ENCODE measurements at regions not wholly inside any gene's neighbourhood (a gene's known extent, or its start where the extent isn't known, plus 50 kb on each side); places are given as distances from the start of the nearest gene placed in this dataset.

DNA sequence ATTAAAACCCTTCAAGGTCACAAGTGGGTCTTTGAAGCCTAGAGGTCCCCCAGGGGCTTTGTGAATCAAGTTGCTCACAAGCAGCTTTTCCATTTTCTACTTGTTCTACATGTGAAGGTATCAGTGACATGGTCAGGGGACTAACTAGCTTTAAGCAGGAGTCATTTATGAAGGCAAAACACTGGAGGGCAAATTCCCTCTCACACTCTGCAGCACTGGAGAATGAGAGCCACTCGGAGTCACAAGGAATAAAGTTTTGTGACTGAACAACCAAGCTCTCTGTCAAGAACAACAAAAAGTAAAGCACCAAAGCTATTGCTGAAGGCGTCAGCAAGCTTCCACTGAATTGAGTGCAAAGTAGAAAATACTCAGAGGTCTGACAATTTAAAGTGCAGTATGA lies 609.0 kb downstream of the EDEM1 start:
- Histone ChIP-seq H3K27ac (ENCODE audit: low read depth in 1 of 2, low read length in 1 of 2) (no peak overlapping the region), H3K4me3 (ENCODE audit: low read length in 2 of 2) (no peak overlapping the region), H3K27me3 (ENCODE audit: control insufficient read depth in 2 of 2, insufficient read depth in 1 of 2, low read length in 1 of 2) (no peaks in the 10 kb centered on the region), H3K36me3 (ENCODE audit: control insufficient read depth in 2 of 2, insufficient read depth in 2 of 2, low read length in 1 of 2) (no peaks in the 10 kb centered on the region), H3K9me3 (ENCODE audit: control insufficient read depth in 2 of 2, insufficient read depth in 1 of 2, low read length in 1 of 2) (no peaks in the 10 kb centered on the region), H3K4me1 (ENCODE audit: control insufficient read depth in 2 of 2, insufficient read depth in 2 of 2, low read length in 2 of 2) (no peaks in the 10 kb centered on the region)
- DNase-seq (ENCODE audit: low read depth in 6 of 9, low spot score in 9 of 9) = no peak
- WGBS = 93% methylated on average over 2 of the region's 2 CpGs

DNA sequence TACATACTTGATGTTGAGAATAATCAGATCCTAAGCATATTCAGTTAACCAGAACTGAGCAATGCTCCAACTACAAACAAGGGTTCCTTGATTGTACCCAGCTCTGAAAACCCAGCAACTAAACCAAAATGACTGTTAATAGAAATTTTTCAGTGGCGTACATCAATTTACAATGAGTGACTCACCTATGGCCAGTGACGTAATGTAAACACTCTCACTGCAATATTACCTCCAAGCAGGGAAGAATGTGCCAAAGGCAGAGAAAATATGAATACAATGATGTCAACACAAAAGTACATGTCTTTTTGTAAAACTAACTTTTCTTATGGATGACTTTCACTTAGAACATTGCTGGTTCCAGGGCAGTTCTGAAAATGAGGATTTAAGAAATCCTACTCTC lies 611.3 kb downstream of the EDEM1 start:
- 98% methylated on average over 2 of the region's 2 CpGs for WGBS
- H3K9me3 ChIP-seq (ENCODE audit: control insufficient read depth in 2 of 2, insufficient read depth in 1 of 2, low read length in 1 of 2) = no peaks in the 10 kb centered on the region
- H3K27ac ChIP-seq (ENCODE audit: low read depth in 1 of 2, low read length in 1 of 2) = no peak overlapping the region
- H3K4me1 ChIP-seq (ENCODE audit: control insufficient read depth in 2 of 2, insufficient read depth in 2 of 2, low read length in 2 of 2) = no peaks in the 10 kb centered on the region
- no peak for DNase-seq (ENCODE audit: low read depth in 6 of 9, low spot score in 9 of 9)
- no peak overlapping the region for H3K4me3 ChIP-seq (ENCODE audit: low read length in 2 of 2)
- H3K36me3 ChIP-seq (ENCODE audit: control insufficient read depth in 2 of 2, insufficient read depth in 2 of 2, low read length in 1 of 2) = no peaks in the 10 kb centered on the region
- no peaks in the 10 kb centered on the region for H3K27me3 ChIP-seq (ENCODE audit: control insufficient read depth in 2 of 2, insufficient read depth in 1 of 2, low read length in 1 of 2)

DNA sequence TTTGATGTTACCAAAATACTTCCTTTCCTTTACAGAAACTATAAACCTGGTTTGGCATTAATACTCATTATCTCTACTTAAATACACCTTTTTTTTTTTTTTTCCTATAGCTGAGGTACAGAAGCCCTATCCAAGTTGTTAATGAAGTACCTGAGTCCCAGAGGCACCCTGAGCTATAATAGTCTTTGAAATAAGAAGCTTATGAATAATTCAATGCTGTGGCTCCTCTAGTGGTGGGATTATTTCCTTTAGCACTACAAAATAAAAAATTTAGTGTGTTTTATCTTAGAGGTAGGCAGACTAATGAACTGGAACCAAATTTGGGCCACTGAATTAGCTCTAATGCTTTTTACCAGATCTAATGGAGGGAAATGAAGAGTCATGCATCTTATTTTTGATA lies 611.9 kb downstream of the EDEM1 start:
- DNase-seq (ENCODE audit: low read depth in 6 of 9, low spot score in 9 of 9) = no peak
- Histone ChIP-seq H3K4me1 (ENCODE audit: control insufficient read depth in 2 of 2, insufficient read depth in 2 of 2, low read length in 2 of 2) (no peaks in the 10 kb centered on the region), H3K9me3 (ENCODE audit: control insufficient read depth in 2 of 2, insufficient read depth in 1 of 2, low read length in 1 of 2) (no peaks in the 10 kb centered on the region), H3K27ac (ENCODE audit: low read depth in 1 of 2, low read length in 1 of 2) (no peak overlapping the region), H3K36me3 (ENCODE audit: control insufficient read depth in 2 of 2, insufficient read depth in 2 of 2, low read length in 1 of 2) (no peaks in the 10 kb centered on the region), H3K4me3 (ENCODE audit: low read length in 2 of 2) (no peak overlapping the region), H3K27me3 (ENCODE audit: control insufficient read depth in 2 of 2, insufficient read depth in 1 of 2, low read length in 1 of 2) (no peaks in the 10 kb centered on the region)

DNA sequence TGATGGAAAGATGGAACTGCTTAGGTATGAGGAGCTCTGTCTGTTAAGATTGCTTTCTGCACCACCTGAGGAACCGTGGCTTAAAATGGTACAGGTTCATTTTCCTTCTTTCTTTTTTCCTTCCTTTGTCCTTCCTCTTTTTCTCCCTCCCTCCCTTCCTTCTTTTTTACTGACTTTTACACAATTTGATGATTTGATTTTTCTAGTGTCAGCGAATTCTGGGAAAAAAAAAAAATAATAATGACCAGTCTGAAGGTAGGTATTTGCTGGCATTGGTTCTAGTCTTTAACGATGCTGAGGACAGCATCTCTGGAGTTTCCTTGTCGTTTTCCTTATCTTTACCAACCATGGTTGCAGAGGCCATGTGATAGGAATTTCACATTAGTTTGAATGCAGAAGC lies 613.5 kb downstream of the EDEM1 start:
- Histone ChIP-seq H3K9me3 (ENCODE audit: control insufficient read depth in 2 of 2, insufficient read depth in 1 of 2, low read length in 1 of 2) (no peaks in the 10 kb centered on the region), H3K36me3 (ENCODE audit: control insufficient read depth in 2 of 2, insufficient read depth in 2 of 2, low read length in 1 of 2) (no peaks in the 10 kb centered on the region), H3K4me3 (ENCODE audit: low read length in 2 of 2) (no peak overlapping the region), H3K27ac (ENCODE audit: low read depth in 1 of 2, low read length in 1 of 2) (no peak overlapping the region), H3K27me3 (ENCODE audit: control insufficient read depth in 2 of 2, insufficient read depth in 1 of 2, low read length in 1 of 2) (no peaks in the 10 kb centered on the region), H3K4me1 (ENCODE audit: control insufficient read depth in 2 of 2, insufficient read depth in 2 of 2, low read length in 2 of 2) (no peaks in the 10 kb centered on the region)
- DNase-seq (ENCODE audit: low read depth in 6 of 9, low spot score in 9 of 9) = no peak
- 89% methylated on average over 4 of the region's 4 CpGs for WGBS

DNA sequence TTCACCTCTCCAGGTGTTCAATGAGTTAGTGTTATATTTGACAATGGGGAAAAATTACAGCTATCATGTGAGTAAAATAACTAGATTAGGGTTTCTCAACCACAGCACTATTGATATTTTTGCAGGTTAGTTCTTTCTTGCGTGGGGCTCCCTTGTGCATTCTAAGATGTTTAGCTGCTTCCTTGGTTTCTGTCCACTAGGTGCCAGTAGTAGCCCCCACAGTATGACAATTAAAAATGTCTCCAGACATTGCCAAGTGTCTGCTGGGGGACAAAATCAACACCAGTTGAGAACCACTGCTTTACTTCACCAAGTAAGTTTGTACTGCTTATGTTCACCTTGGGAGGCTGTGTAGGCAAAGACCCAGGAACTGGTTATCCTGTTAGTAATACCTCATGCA lies 618.7 kb downstream of the EDEM1 start:
- peak in 1 of 9 donors; percentile 6 for DNase-seq (ENCODE audit: low read depth in 6 of 9, low spot score in 9 of 9)
- no peaks in the 10 kb centered on the region for H3K9me3 ChIP-seq (ENCODE audit: control insufficient read depth in 2 of 2, insufficient read depth in 1 of 2, low read length in 1 of 2)
- no peaks in the 10 kb centered on the region for H3K36me3 ChIP-seq (ENCODE audit: control insufficient read depth in 2 of 2, insufficient read depth in 2 of 2, low read length in 1 of 2)
- H3K27ac ChIP-seq (ENCODE audit: low read depth in 1 of 2, low read length in 1 of 2) = no peak overlapping the region
- 95% methylated on average over 1 of the region's 1 CpG for WGBS
- H3K4me3 ChIP-seq (ENCODE audit: low read length in 2 of 2) = no peak overlapping the region
- no peaks in the 10 kb centered on the region for H3K4me1 ChIP-seq (ENCODE audit: control insufficient read depth in 2 of 2, insufficient read depth in 2 of 2, low read length in 2 of 2)
- no peaks in the 10 kb centered on the region for H3K27me3 ChIP-seq (ENCODE audit: control insufficient read depth in 2 of 2, insufficient read depth in 1 of 2, low read length in 1 of 2)

DNA sequence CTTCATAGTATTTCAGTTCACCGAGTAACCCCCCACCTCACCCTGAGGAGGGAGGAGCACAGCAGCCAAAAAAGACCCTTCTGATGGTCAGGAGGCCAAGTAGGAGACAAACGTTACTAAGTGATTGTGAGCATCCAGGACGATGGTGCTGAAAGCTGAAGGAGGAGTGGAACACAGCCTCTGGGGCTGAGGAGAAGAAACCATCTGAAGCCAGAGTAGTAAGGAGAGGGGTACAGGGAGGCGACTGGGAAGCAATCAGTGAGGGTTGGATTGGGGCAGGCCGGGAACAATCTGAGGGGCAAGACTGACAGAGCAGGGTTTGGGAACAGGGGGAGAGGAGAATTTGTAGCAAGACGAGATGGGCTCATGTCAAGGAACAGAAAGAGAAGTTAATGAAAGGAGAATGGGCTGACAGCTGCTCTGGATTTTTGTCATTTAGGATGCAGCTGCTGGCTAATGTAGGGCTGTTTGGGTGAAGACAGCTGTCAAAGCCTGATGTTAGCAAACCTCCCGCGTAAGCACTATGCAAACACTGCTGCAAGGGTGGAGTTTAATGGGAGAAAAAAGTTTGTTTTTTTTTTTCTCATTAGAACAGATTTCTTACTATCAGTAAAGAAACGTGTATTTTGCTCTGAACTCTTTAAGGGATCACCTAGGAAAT lies 622.2 kb downstream of the EDEM1 start:
- Histone ChIP-seq H3K4me1 (ENCODE audit: control insufficient read depth in 2 of 2, insufficient read depth in 2 of 2, low read length in 2 of 2) (no peaks in the 10 kb centered on the region), H3K27me3 (ENCODE audit: control insufficient read depth in 2 of 2, insufficient read depth in 1 of 2, low read length in 1 of 2) (no peaks in the 10 kb centered on the region), H3K9me3 (ENCODE audit: control insufficient read depth in 2 of 2, insufficient read depth in 1 of 2, low read length in 1 of 2) (no peaks in the 10 kb centered on the region), H3K27ac (ENCODE audit: low read depth in 1 of 2, low read length in 1 of 2) (no peak overlapping the region), H3K4me3 (ENCODE audit: low read length in 2 of 2) (no peak overlapping the region), H3K36me3 (ENCODE audit: control insufficient read depth in 2 of 2, insufficient read depth in 2 of 2, low read length in 1 of 2) (no peaks in the 10 kb centered on the region)
- DNase-seq (ENCODE audit: low read depth in 6 of 9, low spot score in 9 of 9) = no peak
- WGBS = 92% methylated on average over 9 of the region's 9 CpGs

DNA sequence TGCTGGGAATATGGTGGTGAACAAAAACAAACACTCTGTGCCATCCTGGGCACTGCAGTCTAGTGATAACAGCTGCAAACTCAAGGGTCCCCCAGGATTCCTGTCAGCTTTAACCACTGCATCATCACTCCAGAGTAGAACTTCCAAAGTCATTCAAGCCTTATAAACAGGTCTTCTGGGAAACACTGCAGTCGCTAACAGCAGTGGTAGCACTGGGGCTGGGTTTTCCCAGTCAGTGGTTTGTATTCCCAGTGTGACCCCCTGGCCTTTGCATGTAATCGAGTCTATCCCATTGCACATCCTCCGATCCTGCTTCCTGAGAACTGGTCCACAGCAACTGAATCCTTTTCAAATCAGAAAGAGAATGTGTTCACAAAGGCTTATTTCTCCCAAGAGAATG lies 623.5 kb downstream of the EDEM1 start:
- H3K4me1 ChIP-seq (ENCODE audit: control insufficient read depth in 2 of 2, insufficient read depth in 2 of 2, low read length in 2 of 2) = no peaks in the 10 kb centered on the region
- DNase-seq (ENCODE audit: low read depth in 6 of 9, low spot score in 9 of 9) = no peak
- no peaks in the 10 kb centered on the region for H3K9me3 ChIP-seq (ENCODE audit: control insufficient read depth in 2 of 2, insufficient read depth in 1 of 2, low read length in 1 of 2)
- no peaks in the 10 kb centered on the region for H3K36me3 ChIP-seq (ENCODE audit: control insufficient read depth in 2 of 2, insufficient read depth in 2 of 2, low read length in 1 of 2)
- 93% methylated on average over 3 of the region's 3 CpGs for WGBS
- no peak overlapping the region for H3K4me3 ChIP-seq (ENCODE audit: low read length in 2 of 2)
- no peaks in the 10 kb centered on the region for H3K27me3 ChIP-seq (ENCODE audit: control insufficient read depth in 2 of 2, insufficient read depth in 1 of 2, low read length in 1 of 2)
- no peak overlapping the region for H3K27ac ChIP-seq (ENCODE audit: low read depth in 1 of 2, low read length in 1 of 2)

DNA sequence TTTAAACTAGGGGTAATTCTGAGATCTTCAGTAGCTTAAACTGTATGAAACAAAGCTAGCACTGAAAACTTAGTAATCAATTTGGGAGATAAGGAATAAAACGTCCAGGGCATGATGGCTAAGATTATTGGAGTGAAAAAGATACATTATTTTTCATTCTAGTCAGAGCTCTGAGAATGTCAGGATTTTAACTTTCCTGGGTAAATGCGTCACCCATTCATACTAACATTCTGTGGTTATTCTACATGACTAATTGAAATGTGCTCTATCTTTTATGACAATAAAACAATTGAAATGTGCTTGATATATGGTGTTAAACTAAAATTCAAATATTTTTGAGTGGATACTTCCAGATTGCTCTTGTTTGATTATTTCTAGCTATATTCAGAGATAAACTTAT lies 626.0 kb downstream of the EDEM1 start:
- H3K36me3 ChIP-seq (ENCODE audit: control insufficient read depth in 2 of 2, insufficient read depth in 2 of 2, low read length in 1 of 2) = no peaks in the 10 kb centered on the region
- no peak for DNase-seq (ENCODE audit: low read depth in 6 of 9, low spot score in 9 of 9)
- 66% methylated on average over 2 of the region's 2 CpGs for WGBS

DNA sequence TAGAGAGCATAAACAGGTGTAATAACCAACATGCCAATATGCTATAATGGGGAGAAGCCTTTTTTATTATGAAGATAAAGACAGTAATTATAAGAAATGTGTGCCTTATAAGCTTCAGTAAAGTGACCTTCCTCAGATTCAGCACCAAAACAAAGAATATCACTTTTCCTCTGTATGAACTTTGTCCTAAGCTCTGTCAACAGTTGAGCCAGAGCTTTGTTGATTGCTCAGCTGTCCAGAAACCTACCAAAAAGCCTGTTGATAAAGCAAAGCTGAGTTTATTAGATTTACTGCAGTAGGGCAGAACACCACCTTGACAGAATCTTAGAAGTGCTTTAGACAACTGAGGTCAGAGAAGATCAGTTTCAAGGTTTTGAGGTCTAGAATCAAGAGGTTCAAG lies 635.3 kb downstream of the EDEM1 start:
- Histone ChIP-seq H3K4me3 (ENCODE audit: low read length in 2 of 2) (no peak overlapping the region), H3K9me3 (ENCODE audit: control insufficient read depth in 2 of 2, insufficient read depth in 1 of 2, low read length in 1 of 2) (no peaks in the 10 kb centered on the region), H3K27ac (ENCODE audit: low read depth in 1 of 2, low read length in 1 of 2) (no peak overlapping the region), H3K27me3 (ENCODE audit: control insufficient read depth in 2 of 2, insufficient read depth in 1 of 2, low read length in 1 of 2) (no peaks in the 10 kb centered on the region), H3K36me3 (ENCODE audit: control insufficient read depth in 2 of 2, insufficient read depth in 2 of 2, low read length in 1 of 2) (no peaks in the 10 kb centered on the region), H3K4me1 (ENCODE audit: control insufficient read depth in 2 of 2, insufficient read depth in 2 of 2, low read length in 2 of 2) (no peaks in the 10 kb centered on the region)
- no peak for DNase-seq (ENCODE audit: low read depth in 6 of 9, low spot score in 9 of 9)

More for the DNA sequence above, 626.0 kb downstream of the EDEM1 start:
- Histone ChIP-seq H3K4me3 (ENCODE audit: low read length in 2 of 2) (no peak overlapping the region), H3K4me1 (ENCODE audit: control insufficient read depth in 2 of 2, insufficient read depth in 2 of 2, low read length in 2 of 2) (no peaks in the 10 kb centered on the region), H3K9me3 (ENCODE audit: control insufficient read depth in 2 of 2, insufficient read depth in 1 of 2, low read length in 1 of 2) (no peaks in the 10 kb centered on the region), H3K27me3 (ENCODE audit: control insufficient read depth in 2 of 2, insufficient read depth in 1 of 2, low read length in 1 of 2) (no peaks in the 10 kb centered on the region), H3K27ac (ENCODE audit: low read depth in 1 of 2, low read length in 1 of 2) (no peak overlapping the region)

DNA sequence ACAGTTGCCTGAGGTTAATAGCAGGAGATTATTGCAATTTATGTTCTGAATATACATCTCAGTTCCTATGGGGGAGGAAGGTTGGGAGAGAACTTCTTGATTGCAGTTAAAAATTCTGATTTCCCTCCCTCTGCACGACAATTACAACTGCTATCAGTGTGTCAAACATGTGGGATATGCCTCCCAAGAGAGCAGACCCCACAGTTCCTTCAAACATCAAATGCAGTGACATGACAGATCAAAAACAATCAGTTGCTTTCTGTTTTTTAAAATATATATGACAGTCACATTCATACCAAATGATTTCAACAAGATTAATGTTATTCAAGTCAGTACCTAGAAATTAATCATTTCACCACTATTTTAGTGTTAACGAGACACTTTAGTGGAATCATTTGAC lies 639.0 kb downstream of the EDEM1 start:
- no peak overlapping the region for H3K27ac ChIP-seq (ENCODE audit: low read depth in 1 of 2, low read length in 1 of 2)
- no peaks in the 10 kb centered on the region for H3K9me3 ChIP-seq (ENCODE audit: control insufficient read depth in 2 of 2, insufficient read depth in 1 of 2, low read length in 1 of 2)
- H3K4me3 ChIP-seq (ENCODE audit: low read length in 2 of 2) = no peak overlapping the region
- WGBS = 86% methylated on average over 2 of the region's 2 CpGs
- H3K27me3 ChIP-seq (ENCODE audit: control insufficient read depth in 2 of 2, insufficient read depth in 1 of 2, low read length in 1 of 2) = no peaks in the 10 kb centered on the region
- no peaks in the 10 kb centered on the region for H3K4me1 ChIP-seq (ENCODE audit: control insufficient read depth in 2 of 2, insufficient read depth in 2 of 2, low read length in 2 of 2)
- no peaks in the 10 kb centered on the region for H3K36me3 ChIP-seq (ENCODE audit: control insufficient read depth in 2 of 2, insufficient read depth in 2 of 2, low read length in 1 of 2)
- no peak for DNase-seq (ENCODE audit: low read depth in 6 of 9, low spot score in 9 of 9)
